KMS-11 (cell line): ENCODE measurements at regions not wholly inside any gene's neighbourhood (a gene's known extent, or its start where the extent isn't known, plus 50 kb on each side); places are given as distances from the start of the nearest gene placed in this dataset.

ENCODE experiments used
- H2AFZ ChIP-seq: fragments of 200-600 bp; sonication (generic); 2 replicates; pipeline ENCODE4 v1.6.1; 2016; ENCODE audit warnings: antibody characterized with exemption, mixed run types, low read depth
- H3K27ac ChIP-seq: fragments of 200-600 bp; sonication (generic); 2 replicates; pipeline ENCODE4 v1.6.1; 2016; ENCODE audit warnings: mild to moderate bottlenecking, mixed run types
- H3K27me3 ChIP-seq: fragments of 200-600 bp; sonication (generic); 2 replicates; pipeline ENCODE4 v1.6.1; 2017; ENCODE audit warnings: mild to moderate bottlenecking, low read depth, mixed run types, moderate library complexity; ENCODE audit not compliant: insufficient read depth
- H3K36me3 ChIP-seq: fragments of 200-600 bp; sonication (generic); 2 replicates; pipeline ENCODE4 v1.6.1; 2017; ENCODE audit warnings: mild to moderate bottlenecking, mixed run types; ENCODE audit not compliant: insufficient read depth
- H3K4me1 ChIP-seq: fragments of 200-600 bp; sonication (generic); 2 replicates; pipeline ENCODE4 v1.6.1; 2016; ENCODE audit warnings: mild to moderate bottlenecking, low read depth, mixed run types; ENCODE audit not compliant: poor library complexity, severe bottlenecking
- H3K4me2 ChIP-seq: fragments of 200-600 bp; sonication (generic); 2 replicates; pipeline ENCODE4 v1.7.0; 2016; ENCODE audit warnings: mild to moderate bottlenecking, mixed run types
- H3K4me3 ChIP-seq: fragments of 200-600 bp; sonication (generic); IDR thresholded peaks from 2 replicates; pipeline ENCODE4 v1.6.1; 2017; ENCODE audit warnings: low read depth, low read length, mixed read lengths; ENCODE audit not compliant: insufficient read depth
- H3K79me2 ChIP-seq: fragments of 200-600 bp; sonication (generic); 2 replicates; pipeline ENCODE4 v1.6.1; 2016; ENCODE audit warnings: low read depth, mixed run types; ENCODE audit not compliant: insufficient read depth
- H3K9ac ChIP-seq: fragments of 200-600 bp; sonication (generic); 2 replicates; pipeline ENCODE4 v1.6.1; 2016; ENCODE audit warnings: mild to moderate bottlenecking, mixed run types
- H4K20me1 ChIP-seq: fragments of 200-600 bp; sonication (generic); 2 replicates; pipeline ENCODE4 v1.6.1; 2016; ENCODE audit warnings: mild to moderate bottlenecking, mixed run types; ENCODE audit not compliant: insufficient read depth
- TF ChIP-seq, protein P1 (sequence below): fragments of 200-600 bp; sonication (generic); conservative IDR thresholded peaks from 2 replicates; pipeline ENCODE4 v1.6.1; 2017; ENCODE audit warnings: low read depth, mild to moderate bottlenecking, antibody characterized with exemption, low read length, moderate library complexity, mixed read lengths

GRCh38 chr5:155276231-155276630, 262.7 kb downstream of the KIF4B start:
- Histone ChIP-seq H3K4me3 (no peak overlapping the region), H2AFZ (no peak overlapping the region), H3K4me1 (no peaks in the 10 kb centered on the region), H3K9ac (no peak overlapping the region), H3K4me2 (no peak overlapping the region), H4K20me1 (no peaks in the 10 kb centered on the region), H3K27me3 (no peaks in the 10 kb centered on the region), H3K79me2 (no peaks in the 10 kb centered on the region), H3K27ac (no peak overlapping the region), H3K36me3 (no peaks in the 10 kb centered on the region)
- TF ChIP-seq, protein P1, sequence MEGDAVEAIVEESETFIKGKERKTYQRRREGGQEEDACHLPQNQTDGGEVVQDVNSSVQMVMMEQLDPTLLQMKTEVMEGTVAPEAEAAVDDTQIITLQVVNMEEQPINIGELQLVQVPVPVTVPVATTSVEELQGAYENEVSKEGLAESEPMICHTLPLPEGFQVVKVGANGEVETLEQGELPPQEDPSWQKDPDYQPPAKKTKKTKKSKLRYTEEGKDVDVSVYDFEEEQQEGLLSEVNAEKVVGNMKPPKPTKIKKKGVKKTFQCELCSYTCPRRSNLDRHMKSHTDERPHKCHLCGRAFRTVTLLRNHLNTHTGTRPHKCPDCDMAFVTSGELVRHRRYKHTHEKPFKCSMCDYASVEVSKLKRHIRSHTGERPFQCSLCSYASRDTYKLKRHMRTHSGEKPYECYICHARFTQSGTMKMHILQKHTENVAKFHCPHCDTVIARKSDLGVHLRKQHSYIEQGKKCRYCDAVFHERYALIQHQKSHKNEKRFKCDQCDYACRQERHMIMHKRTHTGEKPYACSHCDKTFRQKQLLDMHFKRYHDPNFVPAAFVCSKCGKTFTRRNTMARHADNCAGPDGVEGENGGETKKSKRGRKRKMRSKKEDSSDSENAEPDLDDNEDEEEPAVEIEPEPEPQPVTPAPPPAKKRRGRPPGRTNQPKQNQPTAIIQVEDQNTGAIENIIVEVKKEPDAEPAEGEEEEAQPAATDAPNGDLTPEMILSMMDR: no peak

- TF ChIP-seq, protein P1: no peak
- Histone ChIP-seq H3K79me2 (no peaks in the 10 kb centered on the region), H4K20me1 (no peaks in the 10 kb centered on the region), H3K4me3 (no peak overlapping the region), H3K9ac (no peak overlapping the region), H3K36me3 (no peaks in the 10 kb centered on the region), H3K4me2 (no peak overlapping the region), H3K4me1 (no peaks in the 10 kb centered on the region), H3K27me3 (no peaks in the 10 kb centered on the region), H2AFZ (no peak overlapping the region), H3K27ac (no peak overlapping the region)
Observed at GRCh38 chr5:155278532-155278931, 265.0 kb downstream of the KIF4B start.

- no peaks in the 10 kb centered on the region for H4K20me1 ChIP-seq
- no peak overlapping the region for H2AFZ ChIP-seq
- H3K27me3 ChIP-seq: no peaks in the 10 kb centered on the region
- no peak overlapping the region for H3K4me2 ChIP-seq
- H3K79me2 ChIP-seq: no peaks in the 10 kb centered on the region
- no peaks in the 10 kb centered on the region for H3K4me1 ChIP-seq
- H3K9ac ChIP-seq: no peak overlapping the region
- no peak overlapping the region for H3K27ac ChIP-seq
- no peaks in the 10 kb centered on the region for H3K36me3 ChIP-seq
- TF ChIP-seq, protein P1: no peak
- H3K4me3 ChIP-seq: no peak overlapping the region
Observed at GRCh38 chr5:155282503-155283107, 269.1 kb downstream of the KIF4B start.

GRCh38 chr5:155285706-155286105, 272.2 kb downstream of the KIF4B start:
- no peak overlapping the region for H3K4me2 ChIP-seq

More at GRCh38 chr5:155285706-155286105, 272.2 kb downstream of the KIF4B start:
- Histone ChIP-seq H3K27ac (no peak overlapping the region), H2AFZ (no peak overlapping the region), H4K20me1 (no peaks in the 10 kb centered on the region), H3K4me3 (no peak overlapping the region), H3K9ac (no peak overlapping the region), H3K36me3 (no peaks in the 10 kb centered on the region), H3K79me2 (no peaks in the 10 kb centered on the region), H3K4me1 (no peaks in the 10 kb centered on the region), H3K27me3 (no peaks in the 10 kb centered on the region)
- TF ChIP-seq, protein P1: no peak
